GM21529 (cell line): ENCODE measurements at regions not wholly inside any gene's neighbourhood (a gene's known extent, or its start where the extent isn't known, plus 50 kb on each side); places are given as distances from the start of the nearest gene placed in this dataset.
A peak's percentile ranks its signal among the peaks of the same experiment; 100 is the strongest.
"Not testable (repeated sequence)": the region's sequence is repeated elsewhere in the genome, so short reads cannot be mapped to it uniquely, and the experiment has no call there.

Experiments used
- ATAC-seq: cut with Tn5 transposase; IDR thresholded peaks from one replicate; pipeline ENCODE4 v1.9.1; 2021; ENCODE audit not compliant: unreplicated experiment

DNA sequence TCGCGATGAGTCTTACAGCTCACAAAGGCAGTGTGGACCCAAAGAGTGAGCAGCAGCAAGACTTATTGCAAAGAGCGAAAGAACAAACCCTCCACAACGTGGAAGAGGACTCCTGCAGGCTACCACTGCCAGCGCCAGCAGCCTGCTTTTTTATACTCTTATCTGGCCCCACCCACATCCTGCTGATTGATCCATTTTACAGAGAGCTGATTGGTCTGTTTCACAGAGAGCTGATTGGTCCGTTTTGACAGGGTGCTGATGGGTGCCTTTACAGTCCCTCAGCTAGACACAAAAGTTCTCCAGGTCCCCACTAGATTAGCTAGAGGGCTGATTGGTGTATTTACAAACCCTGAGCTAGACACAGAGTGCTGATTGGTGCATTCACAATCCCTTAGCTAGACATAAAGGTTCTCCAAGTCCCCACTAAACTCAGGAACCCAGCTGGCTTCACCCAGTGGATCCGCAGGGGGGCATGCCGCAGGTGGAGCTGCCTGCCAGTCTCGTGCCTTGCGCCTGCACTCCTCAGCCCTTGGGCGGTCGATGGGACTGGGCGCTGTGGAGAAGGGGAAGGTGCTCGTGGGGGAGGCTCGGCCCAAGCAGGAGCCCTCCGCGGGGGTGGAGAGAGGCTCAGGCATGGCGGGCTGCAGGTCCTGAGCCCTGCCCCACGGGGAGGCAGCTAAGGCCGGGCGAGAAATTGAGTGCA is 75.7 kb downstream of the QDPR start:
- ATAC-seq = not testable (repeated sequence)

DNA sequence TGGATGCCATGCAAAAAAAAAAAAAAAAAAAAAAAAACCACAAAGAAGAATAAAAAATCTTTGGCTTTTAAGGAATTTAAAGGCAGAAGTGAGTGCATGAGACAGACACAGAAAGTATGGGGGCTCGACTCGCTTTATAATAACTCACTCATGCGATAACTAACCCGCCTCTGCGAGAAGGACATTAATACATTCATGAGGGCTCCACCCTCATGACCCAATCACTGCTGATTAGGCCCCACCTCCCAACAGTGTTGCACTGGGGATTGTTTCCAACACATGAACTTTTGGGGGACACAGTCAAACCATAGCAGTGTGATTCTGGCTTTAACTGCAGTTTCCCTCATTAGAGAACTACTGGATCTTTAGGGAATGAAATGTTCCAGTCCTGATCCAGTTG is 78.1 kb downstream of the QDPR start:
- no peak for ATAC-seq

DNA sequence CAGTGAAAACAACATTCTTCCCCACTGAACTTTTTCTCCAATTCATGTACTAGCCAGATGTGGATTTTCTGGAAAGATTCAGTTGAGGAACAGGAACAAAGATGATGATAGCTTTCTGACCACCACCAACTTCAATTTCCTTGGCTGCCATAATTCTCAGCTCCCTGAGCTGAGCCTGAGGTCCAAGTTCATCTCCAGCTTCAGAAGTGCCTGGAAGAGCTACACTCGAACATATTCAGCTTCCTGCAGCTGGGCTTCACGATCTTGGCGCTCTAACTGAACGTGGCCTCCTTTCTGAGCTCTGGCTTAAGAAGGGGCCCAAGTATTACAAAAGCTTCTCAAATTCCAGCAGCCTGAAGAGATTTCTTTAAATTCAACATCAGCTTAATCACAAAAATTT is 83.9 kb downstream of the QDPR start:
- no peak for ATAC-seq

DNA sequence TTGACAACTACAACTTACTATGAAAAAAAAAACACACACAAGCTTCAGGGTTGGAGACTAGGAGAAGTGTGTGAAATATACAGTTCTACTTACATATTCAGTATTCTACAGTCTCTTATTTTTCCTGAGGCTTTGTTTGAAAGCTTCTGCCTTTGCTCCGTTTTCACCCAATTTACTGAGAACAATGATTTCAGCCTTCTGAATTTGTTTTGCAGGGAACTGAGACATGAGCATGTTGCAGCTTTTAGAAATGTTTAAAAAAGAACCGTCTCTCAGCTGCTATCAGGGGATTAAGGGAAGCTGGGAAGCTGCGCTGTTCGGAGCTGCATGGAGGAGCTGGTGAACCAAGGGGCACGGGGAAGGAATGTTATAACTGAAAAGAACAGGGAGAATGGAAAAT is 85.7 kb downstream of the QDPR start:
- no peak for ATAC-seq

DNA sequence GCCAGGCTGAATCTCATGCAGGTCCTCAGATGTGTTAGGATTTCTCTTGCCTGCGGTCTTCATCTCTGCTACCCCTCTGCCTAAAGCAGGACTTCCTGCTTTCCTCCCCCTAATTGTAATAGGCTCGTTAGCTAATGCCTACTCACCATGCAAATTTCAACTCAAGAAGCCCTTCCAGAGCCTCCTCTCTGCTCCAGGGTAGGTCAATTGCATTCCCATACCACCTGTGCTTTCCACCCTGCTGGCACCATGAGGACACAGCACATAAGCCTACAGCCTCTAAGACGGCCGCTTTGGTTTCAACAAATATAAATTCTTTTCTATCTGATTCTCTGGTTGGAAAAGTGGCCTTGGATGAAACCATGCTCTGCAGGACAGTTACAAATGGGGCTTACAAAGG is 93.9 kb downstream of the QDPR start:
- ATAC-seq = no peak

DNA sequence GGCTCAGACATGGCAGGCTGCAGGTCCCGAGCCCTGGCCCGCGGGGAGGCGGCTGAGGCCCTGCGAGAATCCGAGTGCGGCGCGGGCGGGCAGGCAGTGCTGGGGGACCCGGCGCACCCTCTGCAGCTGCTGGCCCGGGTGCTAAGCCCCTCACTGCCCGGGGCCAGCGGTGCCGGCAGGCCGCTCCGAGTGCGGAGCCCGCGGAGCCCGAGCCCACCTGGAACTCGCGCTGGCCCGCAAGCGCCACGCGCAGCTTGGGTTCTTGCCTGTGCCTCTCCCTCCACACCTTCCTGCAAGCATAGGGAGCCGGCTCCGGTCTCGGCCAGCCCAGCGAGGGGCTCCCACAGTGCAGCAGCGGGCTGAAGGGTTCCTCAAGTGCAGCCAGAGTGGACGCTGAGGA is 97.5 kb downstream of the QDPR start:
- no peak for ATAC-seq

DNA sequence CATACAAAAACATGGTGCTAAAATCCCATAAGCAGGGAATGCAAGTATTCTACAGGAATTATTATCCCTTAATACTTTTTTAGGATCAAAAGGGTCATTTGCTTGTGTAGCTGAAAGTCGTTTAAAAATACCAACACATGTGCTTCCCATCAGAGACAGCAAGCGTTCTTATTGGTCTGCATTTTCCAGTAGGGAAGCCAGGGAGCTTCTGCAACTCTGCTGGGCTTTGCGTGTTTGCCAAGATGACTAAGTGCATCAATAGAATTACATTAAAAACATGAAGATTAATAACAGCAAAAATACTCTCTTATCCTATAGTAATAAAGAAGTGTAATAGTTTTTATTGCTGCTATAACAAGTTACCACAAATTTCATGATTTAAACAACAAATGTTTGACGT is 111.2 kb downstream of the QDPR start:
- no peak for ATAC-seq

DNA sequence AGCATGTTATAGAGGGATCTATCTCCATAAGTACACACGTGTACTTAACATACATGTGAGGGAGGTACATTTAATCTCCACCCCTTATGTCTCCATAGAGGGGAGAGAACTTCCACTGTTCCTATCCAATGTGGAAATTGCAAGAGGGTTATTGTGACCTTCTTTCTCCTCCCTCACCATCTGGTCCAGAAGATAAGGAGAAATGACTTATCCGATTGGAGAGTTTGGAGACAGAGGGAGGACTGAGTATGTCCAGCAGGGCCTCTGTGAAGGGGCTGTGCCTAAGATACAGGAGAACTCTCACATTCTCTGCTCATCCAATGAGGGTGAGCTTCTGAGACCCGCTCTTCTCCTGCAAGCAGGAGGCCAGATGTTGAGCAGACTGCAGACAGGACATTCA is 113.1 kb downstream of the QDPR start:
- ATAC-seq = no peak

DNA sequence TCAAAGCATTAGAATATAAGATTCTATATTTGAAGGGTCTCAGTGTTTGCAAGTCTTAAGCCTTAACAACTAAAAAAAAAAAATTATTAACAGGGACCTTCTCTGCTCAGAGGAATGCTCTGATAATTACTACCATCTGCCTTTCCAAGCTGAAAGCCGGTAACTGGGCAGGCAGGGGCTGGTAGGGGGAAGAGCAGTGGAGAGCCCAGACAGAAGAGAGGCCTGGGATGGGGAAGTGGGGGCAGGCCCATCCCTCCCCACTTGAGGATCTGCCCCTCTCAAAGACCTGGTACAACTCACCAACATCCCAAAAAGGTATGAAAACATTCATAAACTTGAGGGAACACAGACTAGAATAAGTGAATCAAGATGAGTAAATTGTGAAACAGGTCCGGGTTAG is 113.9 kb downstream of the QDPR start:
- ATAC-seq = no peak

DNA sequence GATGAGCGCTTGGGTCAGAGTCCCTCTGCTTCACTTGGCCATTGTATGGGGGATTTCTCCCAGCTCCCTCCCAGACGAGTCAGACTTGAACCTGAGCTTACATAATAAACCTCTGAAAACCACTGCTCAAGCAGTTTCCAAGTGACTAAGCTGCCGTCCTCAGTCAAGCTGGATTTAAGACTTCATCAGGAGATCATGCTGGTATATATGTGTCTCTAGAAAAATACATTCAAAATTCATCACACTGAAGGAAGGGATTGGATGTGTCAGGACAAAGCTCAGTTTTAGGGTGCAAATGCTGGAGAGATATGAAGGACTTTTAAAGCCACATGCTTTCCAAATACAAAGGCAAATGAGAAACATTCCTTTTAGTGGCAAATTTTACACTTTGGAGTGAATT is 114.3 kb downstream of the QDPR start:
- no peak for ATAC-seq

DNA sequence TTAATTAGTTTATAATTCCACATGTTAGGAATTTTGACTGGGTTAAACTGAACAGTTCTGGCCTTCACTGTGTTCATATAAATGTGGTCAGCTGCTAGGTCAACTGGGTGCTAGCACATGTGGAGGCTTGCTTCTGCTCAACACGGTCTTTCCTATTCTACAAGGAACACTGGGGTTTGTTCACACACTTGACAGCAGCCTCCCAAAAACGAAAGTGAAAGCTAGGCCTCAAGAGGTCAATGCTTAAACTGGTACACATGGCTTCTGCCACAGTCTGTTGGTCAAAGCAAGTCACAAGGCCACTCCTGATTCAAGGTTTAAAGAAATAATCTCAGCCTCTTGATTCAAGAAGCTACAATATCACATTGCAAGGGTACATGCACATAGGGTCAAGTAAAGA is 126.5 kb downstream of the QDPR start:
- ATAC-seq = peak; percentile 66

DNA sequence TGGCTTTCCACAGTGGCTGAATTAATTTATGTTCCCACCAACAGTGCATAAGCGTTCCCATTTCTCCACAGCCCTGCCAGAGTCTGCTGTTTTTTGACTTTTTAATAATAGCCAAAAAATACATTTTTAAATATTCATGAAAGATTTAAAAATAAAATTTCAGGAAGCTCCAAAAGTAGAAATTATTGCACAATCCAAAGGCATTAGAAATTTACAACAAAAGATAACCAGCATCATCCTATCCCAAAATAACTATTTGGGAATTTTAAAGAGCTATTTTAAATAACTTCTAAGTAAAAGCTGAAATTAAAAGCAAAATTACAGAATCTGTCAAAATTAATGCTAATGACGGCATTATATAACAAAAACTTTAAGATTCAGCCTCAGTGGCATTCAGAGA is 131.5 kb downstream of the QDPR start:
- no peak for ATAC-seq

DNA sequence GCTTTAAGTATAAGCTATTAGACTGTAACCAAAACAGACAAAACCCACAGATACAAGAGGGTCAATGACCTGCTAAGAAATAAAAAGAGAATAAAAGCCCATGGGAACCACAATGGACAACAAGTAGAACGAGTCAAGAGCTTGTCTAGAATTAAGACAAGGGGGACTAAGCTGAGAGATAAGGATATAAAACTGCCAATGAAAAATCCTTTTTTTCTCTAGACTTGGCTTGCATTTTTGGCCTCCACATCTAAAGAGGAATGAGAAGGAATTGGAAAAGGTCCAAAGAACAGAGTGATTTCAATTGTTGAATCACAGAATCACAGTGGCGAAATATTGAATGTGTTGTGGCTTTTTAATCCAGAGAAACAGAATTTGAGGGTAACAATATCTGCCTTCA is 135.7 kb downstream of the QDPR start:
- ATAC-seq = no peak

DNA sequence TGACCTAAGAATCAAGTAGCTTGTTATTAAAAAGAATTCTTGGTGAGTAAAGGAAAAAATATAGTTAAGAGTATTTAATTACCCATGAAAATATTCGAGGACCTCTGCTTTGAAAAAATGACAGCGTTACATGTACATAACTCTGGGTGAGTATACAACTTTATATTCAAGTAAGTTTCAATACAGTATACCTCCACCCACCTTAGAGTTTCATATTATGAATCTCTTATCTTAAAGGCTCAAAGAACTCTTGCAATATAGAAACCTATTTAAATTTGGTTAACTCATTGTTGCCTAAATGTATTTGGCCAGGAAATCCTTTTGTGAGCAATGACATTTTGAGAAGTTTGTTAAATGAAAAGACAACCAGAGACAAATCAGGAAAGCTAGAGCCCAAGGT is 138.2 kb downstream of the QDPR start:
- ATAC-seq = no peak

DNA sequence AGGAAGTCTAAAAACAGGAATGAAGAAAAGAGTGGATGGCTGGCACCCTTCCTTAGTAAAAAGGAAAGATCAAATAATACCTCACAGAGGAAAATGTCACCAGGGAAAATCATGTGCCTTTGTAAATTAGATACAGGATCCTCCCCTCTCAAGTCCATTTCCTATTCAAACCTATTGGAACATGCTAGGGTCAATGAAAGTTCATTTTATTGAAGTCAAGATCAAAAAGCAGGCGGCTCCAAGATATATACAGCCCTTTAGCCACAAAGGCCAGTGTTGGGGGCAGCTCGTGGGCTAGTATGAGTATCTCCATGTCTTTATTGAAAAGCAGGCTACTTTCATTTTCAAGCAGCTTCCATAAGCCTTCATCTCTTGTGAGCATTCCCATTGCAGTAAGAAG is 141.1 kb downstream of the QDPR start:
- no peak for ATAC-seq

DNA sequence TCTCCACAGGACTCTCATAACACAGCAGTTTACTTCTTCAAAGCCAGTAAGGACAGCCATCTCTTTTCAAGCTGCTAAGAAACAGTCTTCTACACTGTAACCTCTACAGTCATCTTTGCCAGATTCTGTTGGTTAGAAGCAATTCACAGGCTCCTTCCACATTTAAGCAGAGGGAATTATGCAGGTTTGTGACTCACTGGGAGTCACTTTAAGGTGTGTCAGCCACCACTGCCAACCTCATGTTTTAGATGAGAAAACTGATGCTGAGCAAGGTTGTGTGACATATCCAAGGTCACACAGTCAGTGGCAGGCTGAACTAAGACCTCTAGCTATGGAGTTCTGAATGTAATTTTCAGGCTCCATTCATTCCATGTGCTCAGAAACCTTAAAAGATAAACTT is 143.5 kb downstream of the QDPR start:
- no peak for ATAC-seq

DNA sequence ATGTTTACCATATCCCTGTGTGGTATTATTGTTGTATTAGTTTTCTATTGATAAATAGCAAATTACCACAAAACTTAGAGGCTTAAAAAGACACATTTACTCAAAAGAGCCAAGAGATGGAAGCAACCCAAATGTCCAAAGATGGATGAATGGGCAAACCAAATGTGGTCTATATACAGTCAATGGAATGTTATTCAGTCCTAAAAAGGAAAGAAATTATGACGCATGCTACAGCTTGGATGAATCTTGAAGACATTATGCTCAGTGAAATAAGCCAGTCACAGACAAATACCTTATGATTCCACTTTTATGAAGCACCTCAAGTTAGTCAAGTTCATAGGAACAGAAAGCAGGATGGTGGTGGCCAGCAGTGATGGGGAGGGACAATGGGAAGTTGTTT is 144.7 kb downstream of the QDPR start:
- no peak for ATAC-seq

DNA sequence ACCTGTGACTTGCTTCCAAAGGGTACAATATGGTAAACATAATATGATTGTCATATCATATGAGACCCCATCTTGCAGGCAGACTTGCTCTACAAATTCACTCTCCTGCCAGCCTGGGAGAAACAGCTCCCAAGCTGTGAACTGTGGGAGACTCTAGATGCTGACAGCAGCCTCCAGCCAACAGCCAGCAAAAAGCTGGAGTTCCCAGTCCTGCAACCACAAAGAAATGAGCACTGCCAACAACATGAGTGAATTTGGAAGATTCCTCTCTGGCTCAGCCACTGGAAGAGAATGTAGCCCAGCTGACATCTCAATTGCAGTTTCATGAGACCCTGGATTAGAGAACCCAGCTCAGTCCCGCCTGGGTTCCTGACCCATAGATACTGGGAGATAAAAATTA is 145.4 kb downstream of the QDPR start:
- ATAC-seq = no peak

DNA sequence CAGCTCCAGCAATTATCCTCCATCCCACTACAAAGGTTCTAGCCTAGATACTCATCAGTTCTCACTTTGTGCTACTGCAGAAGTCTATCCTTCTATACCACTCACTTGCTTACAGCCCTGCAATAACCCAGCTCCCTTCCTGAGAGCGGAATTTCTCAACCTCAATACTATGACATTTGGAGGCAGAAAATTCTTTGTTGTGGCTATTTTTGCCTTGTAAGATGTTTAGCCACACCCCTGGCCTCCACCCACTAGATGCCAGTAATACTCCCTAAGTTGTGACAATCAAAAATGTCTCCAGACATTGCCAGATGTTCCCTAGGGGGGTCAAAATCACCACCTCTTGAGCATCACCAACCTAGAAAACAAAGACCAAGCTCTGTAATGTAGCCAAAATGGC is 149.5 kb downstream of the QDPR start:
- ATAC-seq = no peak

DNA sequence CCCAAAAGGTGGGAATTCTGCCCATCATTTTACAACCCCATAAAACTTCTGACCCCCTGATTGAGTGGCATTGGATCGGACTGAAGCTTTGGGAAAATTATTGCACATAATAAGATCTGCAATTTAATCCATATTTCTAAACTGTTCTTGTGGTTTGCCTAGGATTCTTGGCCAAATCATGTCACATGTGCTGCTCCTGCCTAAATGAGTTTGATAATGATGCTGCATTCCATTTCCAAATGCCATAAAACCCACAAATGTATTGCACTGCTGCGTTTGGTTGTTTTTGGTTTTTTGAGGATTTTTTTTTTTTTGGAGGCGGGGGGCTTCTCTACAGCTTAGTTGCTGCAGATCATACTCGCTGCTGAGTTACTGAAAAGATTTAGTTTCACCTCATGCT is 153.6 kb downstream of the QDPR start:
- ATAC-seq = no peak

DNA sequence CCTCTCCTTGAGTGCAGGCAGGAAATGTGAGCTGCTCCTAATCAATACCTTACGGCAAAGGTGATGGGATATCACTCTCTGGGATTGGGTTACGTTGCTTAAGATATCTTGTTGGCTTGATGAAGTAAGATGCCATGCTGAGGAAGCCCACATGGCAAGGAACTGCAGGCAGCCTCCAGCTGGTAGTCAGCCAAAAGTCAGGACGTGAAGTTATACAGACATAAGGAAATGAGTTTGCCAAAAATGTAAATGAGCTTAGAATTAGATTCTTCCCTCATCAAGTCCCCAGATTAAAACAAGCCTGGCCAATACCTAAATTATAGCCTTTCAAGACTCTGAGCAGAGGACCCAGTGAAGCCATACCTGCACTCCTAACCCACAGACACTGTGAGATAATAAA is 155.0 kb downstream of the QDPR start:
- no peak for ATAC-seq

DNA sequence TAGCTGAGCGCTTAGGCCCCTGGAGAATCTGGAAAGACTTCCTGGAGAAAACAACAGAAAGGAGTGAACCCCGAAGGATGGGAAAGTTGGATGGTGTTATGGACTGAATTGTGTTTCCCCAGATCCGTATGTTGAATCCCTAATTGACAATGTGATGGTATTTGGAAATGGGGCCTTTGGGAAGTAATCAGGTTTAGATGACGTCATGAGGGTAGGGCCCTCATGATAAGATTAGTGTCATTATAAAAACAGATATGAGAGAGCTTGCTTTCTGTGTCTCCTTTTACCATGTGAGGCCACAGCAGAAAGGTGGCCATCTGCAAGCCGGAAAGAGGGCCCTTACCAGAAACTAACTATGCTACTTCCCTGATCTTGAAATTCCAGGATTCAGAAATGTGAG is 159.5 kb downstream of the QDPR start:
- no peak for ATAC-seq

DNA sequence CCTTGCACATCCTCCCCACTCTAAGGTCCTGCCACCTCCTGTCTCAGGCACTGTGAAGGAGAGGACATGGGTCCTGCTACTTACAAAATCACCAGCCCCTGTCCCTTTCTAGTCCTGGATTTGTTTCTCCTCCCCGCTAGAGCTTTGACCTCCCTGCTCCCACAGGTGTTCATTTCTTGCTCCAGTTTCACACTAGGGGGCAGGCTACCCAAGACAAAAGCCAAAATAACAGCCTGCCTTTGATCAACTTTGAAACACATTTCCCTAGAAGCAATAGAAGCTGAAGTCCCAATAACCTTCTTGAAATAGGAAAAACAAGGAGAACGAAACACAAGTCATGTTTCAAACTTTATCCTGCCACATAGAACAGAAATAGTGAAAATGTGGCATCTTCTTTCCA is 164.4 kb downstream of the QDPR start:
- peak; percentile 55 for ATAC-seq

DNA sequence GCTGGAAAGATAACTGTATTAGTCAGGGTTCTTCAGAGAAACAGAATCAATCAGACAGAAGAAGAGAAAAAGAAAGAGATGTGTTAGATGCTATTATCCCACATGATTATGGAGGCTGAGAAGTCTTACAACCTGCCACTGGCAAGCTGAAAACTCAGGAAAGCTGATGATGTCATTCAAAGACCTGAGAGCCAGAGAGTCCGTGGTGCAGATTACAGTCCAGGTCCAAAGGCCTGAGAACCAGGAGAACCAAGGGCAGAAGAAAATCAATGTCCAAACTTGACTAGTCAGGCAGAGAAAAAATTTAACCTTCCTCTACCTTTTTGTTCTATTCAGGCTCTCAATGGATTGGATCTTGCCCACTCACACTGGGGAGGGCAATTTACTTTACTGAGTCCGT is 172.5 kb downstream of the QDPR start:
- no peak for ATAC-seq
